Endodermal cell (in vitro differentiated cells): ENCODE measurements at regions not wholly inside any gene's neighbourhood (a gene's known extent, or its start where the extent isn't known, plus 50 kb on each side); places are given as distances from the start of the nearest gene placed in this dataset.

Experiments
- DNase-seq: peaks from one replicate; pipeline ENCODE4 v3.0.0-alpha.2; 2017
- H3K27ac ChIP-seq: 2 replicates; pipeline ENCODE4 v1.5.1; 2013; ENCODE audit warnings: mild to moderate bottlenecking, low read depth, low read length, moderate library complexity
- H3K27me3 ChIP-seq: 2 replicates; pipeline ENCODE4 v1.6.1; 2013; ENCODE audit warnings: mild to moderate bottlenecking, low read length, moderate library complexity; ENCODE audit not compliant: insufficient read depth, control insufficient read depth, poor library complexity, severe bottlenecking
- H3K36me3 ChIP-seq: 2 replicates; pipeline ENCODE4 v1.7.0; 2013; ENCODE audit warnings: mild to moderate bottlenecking, low read length, moderate library complexity; ENCODE audit not compliant: control insufficient read depth, insufficient read depth
- H3K4me1 ChIP-seq: one replicate; pipeline ENCODE4 v1.7.0; 2013; ENCODE audit warnings: low read length; ENCODE audit not compliant: control insufficient read depth, insufficient read depth
- H3K4me3 ChIP-seq: 2 replicates; pipeline ENCODE4 v1.5.1; 2013; ENCODE audit warnings: mild to moderate bottlenecking, low read length, moderate library complexity
- H3K9ac ChIP-seq: 2 replicates; pipeline ENCODE4 v1.6.1; 2013; ENCODE audit warnings: mild to moderate bottlenecking, low read length, moderate library complexity; ENCODE audit not compliant: poor library complexity, severe bottlenecking; ENCODE audit errors: extremely low read depth
- H3K9me3 ChIP-seq: 2 replicates; pipeline ENCODE4 v1.6.1; 2013; ENCODE audit warnings: mild to moderate bottlenecking, low read length, moderate library complexity; ENCODE audit not compliant: control insufficient read depth
- H3K27ac Mint-ChIP-seq: 2 replicates; pipeline ENCODE4 v1.8.0; 2020; ENCODE audit warnings: mixed read lengths
- H3K27me3 Mint-ChIP-seq: 2 replicates; pipeline ENCODE4 v1.8.0; 2021; ENCODE audit warnings: mild to moderate bottlenecking, mixed read lengths; ENCODE audit not compliant: insufficient read depth
- H3K36me3 Mint-ChIP-seq: 2 replicates; pipeline ENCODE4 v1.8.0; 2020; ENCODE audit warnings: low read depth, mixed read lengths
- H3K4me1 Mint-ChIP-seq: 2 replicates; pipeline ENCODE4 v1.8.0; 2020; ENCODE audit warnings: mixed read lengths
- H3K4me3 Mint-ChIP-seq: 2 replicates; pipeline ENCODE4 v1.8.0; 2020; ENCODE audit warnings: mild to moderate bottlenecking, moderate library complexity, mixed read lengths
- H3K9me3 Mint-ChIP-seq: 2 replicates; pipeline ENCODE4 v1.8.0; 2020; ENCODE audit warnings: mild to moderate bottlenecking, mixed read lengths
- CTCF ChIP-seq: fragments of 200-600 bp; sonication (generic); conservative IDR thresholded peaks from 2 replicates; pipeline ENCODE4 v1.5.0; 2021; ENCODE audit warnings: antibody characterized with exemption, mild to moderate bottlenecking
- WGBS, 2 experiments: methylation state at CpG; one replicate each; pipeline versions ENCODE4 v1.1.5 to v1.1.7; 2013; ENCODE audit warnings: missing lambda C conversion rate in 2 of 2, mixed read lengths in 1 of 2; ENCODE audit not compliant: insufficient coverage in 1 of 2, insufficient read length in 1 of 2; 5-methylcytosine and 5-hydroxymethylcytosine counted together

- WGBS, 2 experiments, result 84% methylated on average over 1 of the region's 1 CpG; no CpG with 5 or more reads in 1 of the 2 experiments
- H3K9me3 Mint-ChIP-seq, result no peaks in the 10 kb centered on the region
- H3K4me3 Mint-ChIP-seq, result no peak overlapping the region
- Histone ChIP-seq H3K27me3 (no peaks in the 10 kb centered on the region), H3K4me3 (no peak overlapping the region), H3K9me3 (no peaks in the 10 kb centered on the region), H3K27ac (no peak overlapping the region), H3K9ac (no peak overlapping the region), H3K36me3 (no peaks in the 10 kb centered on the region), H3K4me1 (peaks cover 2% of the 10 kb centered on the region)
- DNase-seq, result no peak
- H3K27ac Mint-ChIP-seq, result no peak overlapping the region
- H3K4me1 Mint-ChIP-seq, result peaks cover 10% of the 10 kb centered on the region
- H3K36me3 Mint-ChIP-seq, result no peaks in the 10 kb centered on the region
- no peaks in the 10 kb centered on the region for H3K27me3 Mint-ChIP-seq
- no peak for TF ChIP-seq CTCF
These were observed 113.0 kb upstream of the SLC22A23 start for GRCh38 chr6:3569816-3570215.

- 55 to 76% methylated on average over 5 to 7 of the region's 7 CpGs for WGBS, 2 experiments
- peaks cover 6% of the 10 kb centered on the region for H3K4me1 Mint-ChIP-seq
These were observed 111.7 kb upstream of the SLC22A23 start for GRCh38 chr6:3568396-3569082.

GRCh38 chr6:3566812-3567211 is 110.0 kb upstream of the SLC22A23 start:
- no peak overlapping the region for H3K4me3 Mint-ChIP-seq
- H3K4me3 ChIP-seq, result no peak overlapping the region
- no peak overlapping the region for H3K27ac Mint-ChIP-seq
- no peaks in the 10 kb centered on the region for H3K27me3 Mint-ChIP-seq
- H3K4me1 ChIP-seq, result peaks cover 2% of the 10 kb centered on the region
- H3K9ac ChIP-seq, result no peak overlapping the region
- H3K9me3 Mint-ChIP-seq, result no peaks in the 10 kb centered on the region
- H3K27ac ChIP-seq, result no peak overlapping the region
- H3K4me1 Mint-ChIP-seq, result peaks cover 8% of the 10 kb centered on the region
- no peaks in the 10 kb centered on the region for H3K9me3 ChIP-seq
- no peaks in the 10 kb centered on the region for H3K27me3 ChIP-seq
- 91 to 96% methylated on average over 7 to 8 of the region's 8 CpGs for WGBS, 2 experiments
- H3K36me3 ChIP-seq, result no peaks in the 10 kb centered on the region
- TF ChIP-seq CTCF, result no peak
- no peak for DNase-seq
- H3K36me3 Mint-ChIP-seq, result no peaks in the 10 kb centered on the region

More at GRCh38 chr6:3568396-3569082, 111.7 kb upstream of the SLC22A23 start:
- Histone ChIP-seq H3K4me1 (peaks cover 2% of the 10 kb centered on the region), H3K36me3 (no peaks in the 10 kb centered on the region), H3K9ac (no peak overlapping the region), H3K9me3 (no peaks in the 10 kb centered on the region), H3K27ac (peak overlapping the region; percentile 81), H3K27me3 (no peaks in the 10 kb centered on the region), H3K4me3 (no peak overlapping the region)
- TF ChIP-seq CTCF, result no peak
- Mint-ChIP-seq H3K36me3 (no peaks in the 10 kb centered on the region), H3K4me3 (no peak overlapping the region), H3K9me3 (no peaks in the 10 kb centered on the region), H3K27me3 (no peaks in the 10 kb centered on the region), H3K27ac (no peak overlapping the region)
- no peak for DNase-seq
